Uterus (tissue), 3 donors: ENCODE measurements at regions not wholly inside any gene's neighbourhood (a gene's known extent, or its start where the extent isn't known, plus 50 kb on each side); places are given as distances from the start of the nearest gene placed in this dataset.

Experiments
- DNase-seq, 2 donors: peaks; one replicate each; pipeline ENCODE4 v3.0.0-alpha.2; 2019 to 2020
- H3K27ac ChIP-seq, 2 donors: fragments of 200-600 bp; sonication (generic); 1 replicate in 1 of 2; 2 replicates in 1 of 2; pipeline ENCODE4 v1.5.1; 2016 to 2018
- H3K27me3 ChIP-seq, 2 donors: fragments of 200-600 bp; sonication (generic); one replicate each; pipeline ENCODE4 v1.5.1; 2018 to 2019; ENCODE audit warnings: control low read depth in 1 of 2
- H3K36me3 ChIP-seq, 2 donors: fragments of 200-600 bp; sonication (generic); one replicate each; pipeline ENCODE4 v1.5.1; 2019; ENCODE audit warnings: control low read depth in 1 of 2
- H3K4me1 ChIP-seq, 2 donors: fragments of 200-600 bp; sonication (generic); one replicate each; pipeline ENCODE4 v1.5.1; 2018 to 2019; ENCODE audit warnings: control low read depth in 1 of 2
- H3K4me3 ChIP-seq, 2 donors: fragments of 200-600 bp; sonication (generic); 1 replicate in 1 of 2; 2 replicates in 1 of 2; pipeline ENCODE4 v1.5.1; 2018 to 2019; ENCODE audit warnings: mild to moderate bottlenecking in 1 of 2
- H3K9me3 ChIP-seq, 2 donors: fragments of 200-600 bp; sonication (generic); one replicate each; pipeline ENCODE4 v1.5.1; 2019; ENCODE audit warnings: control low read depth in 1 of 2
- CTCF ChIP-seq, 4 experiments: fragments of 200-600 bp in 2 of 4; fragments of 450-650 bp in 2 of 4; sonication (generic) in 2 of 4; IDR thresholded peaks; one replicate each; pipeline ENCODE4 v1.5.1; 2016 to 2019; ENCODE audit warnings: antibody characterized with exemption in 4 of 4, mild to moderate bottlenecking in 2 of 4, moderate library complexity in 1 of 4
- POLR2A ChIP-seq, 2 donors: fragments of 450-650 bp; IDR thresholded peaks; one replicate each; pipeline ENCODE4 v1.6.1; 2016; ENCODE audit warnings: antibody characterized with exemption in 2 of 2, mild to moderate bottlenecking in 1 of 2, moderate library complexity in 1 of 2
- intact Hi-C: fragments of 100-400 bp; cut with DNase I; formaldehyde crosslinking; loops from one replicate; pipeline ENCODE4 v1.15.1; 2023; ENCODE audit warnings: low total_unique reads
- donor health status: DM: yes; HTN: yes; CAD: no.

DNA sequence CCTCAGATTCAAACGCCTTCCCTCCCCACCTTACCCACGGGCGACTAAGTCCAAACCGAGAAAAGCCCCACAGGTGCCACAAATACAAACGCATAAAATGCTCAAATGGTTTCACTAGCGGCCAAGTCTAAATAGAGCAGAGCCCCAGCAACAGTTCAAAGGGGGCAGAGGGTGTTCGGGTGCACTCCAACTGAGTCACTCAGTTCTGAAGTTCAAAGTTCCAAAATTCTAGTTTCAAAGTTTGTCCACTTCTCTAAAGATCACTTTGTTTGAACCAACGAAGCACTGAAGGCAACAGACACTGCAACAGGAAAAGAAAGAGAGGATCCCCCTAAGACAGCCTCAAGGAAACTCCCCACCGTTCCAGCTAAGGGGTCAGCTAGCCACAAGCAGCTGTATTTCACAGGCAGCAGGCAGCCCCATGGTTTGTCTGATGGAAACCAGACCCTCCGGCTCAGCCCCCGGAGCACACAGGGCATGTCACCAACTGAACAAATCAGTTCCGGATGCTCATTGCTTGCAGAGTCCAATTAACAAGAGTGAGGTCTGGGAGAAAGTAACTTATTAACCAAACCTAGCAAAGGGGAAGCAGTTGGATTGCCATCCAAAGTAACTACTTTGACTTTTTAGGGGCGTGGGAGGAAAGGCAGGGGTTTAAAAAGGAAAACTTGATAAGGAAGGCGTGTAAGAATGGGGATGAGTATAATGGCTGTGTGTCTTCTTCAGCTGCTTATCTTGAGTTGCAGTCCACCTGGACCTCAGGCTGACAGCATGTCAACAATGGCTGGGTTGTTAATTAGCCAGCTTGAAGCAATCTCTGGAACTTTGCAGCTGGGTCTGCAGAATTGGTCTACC lies 1423.9 kb upstream of the PRMT6 start:
- Histone ChIP-seq H3K27me3 (no peaks in the 10 kb centered on the region), H3K4me3 (no peak overlapping the region), H3K36me3 (no peaks in the 10 kb centered on the region), H3K27ac (no peak overlapping the region), H3K4me1 (no peaks in the 10 kb centered on the region), H3K9me3 (no peaks in the 10 kb centered on the region)
- intact Hi-C loops, result no loop called here
- TF ChIP-seq CTCF (IDR thresholded peaks at IDR 0.05) (no peak), POLR2A (IDR thresholded peaks at IDR 0.05) (no peak)
- no peak for DNase-seq

- intact Hi-C loops, result no loop called here
- no peaks in the 10 kb centered on the region for H3K9me3 ChIP-seq
- no peaks in the 10 kb centered on the region for H3K4me1 ChIP-seq
- no peak overlapping the region for H3K27ac ChIP-seq
- H3K27me3 ChIP-seq, result no peaks in the 10 kb centered on the region
- H3K4me3 ChIP-seq, result no peak overlapping the region
- TF ChIP-seq CTCF (IDR thresholded peaks at IDR 0.05), result no peak
- TF ChIP-seq POLR2A (IDR thresholded peaks at IDR 0.05), result no peak
- no peak for DNase-seq
- no peaks in the 10 kb centered on the region for H3K36me3 ChIP-seq
Measured at GRCh38 chr1:105636052-105636451, 1420.4 kb upstream of the PRMT6 start.

GRCh38 chr1:105641407-105641806 lies 1415.1 kb upstream of the PRMT6 start:
- H3K27ac ChIP-seq, result no peak overlapping the region
- H3K27me3 ChIP-seq, result no peaks in the 10 kb centered on the region
- H3K9me3 ChIP-seq, result no peaks in the 10 kb centered on the region
- TF ChIP-seq CTCF (IDR thresholded peaks at IDR 0.05) (no peak), POLR2A (IDR thresholded peaks at IDR 0.05) (no peak)
- no peaks in the 10 kb centered on the region for H3K4me1 ChIP-seq
- no peak overlapping the region for H3K4me3 ChIP-seq
- no peak for DNase-seq
- H3K36me3 ChIP-seq, result no peaks in the 10 kb centered on the region
- intact Hi-C loops, result no loop called here

- Histone ChIP-seq H3K27me3 (no peaks in the 10 kb centered on the region), H3K9me3 (no peaks in the 10 kb centered on the region), H3K36me3 (no peaks in the 10 kb centered on the region), H3K4me1 (no peaks in the 10 kb centered on the region), H3K4me3 (no peak overlapping the region), H3K27ac (no peak overlapping the region)
- TF ChIP-seq POLR2A (IDR thresholded peaks at IDR 0.05), result no peak
- no peak for TF ChIP-seq CTCF (IDR thresholded peaks at IDR 0.05)
- DNase-seq, result no peak
- intact Hi-C loops, result no loop called here
Measured at GRCh38 chr1:105652109-105652508, 1404.4 kb upstream of the PRMT6 start.

DNA sequence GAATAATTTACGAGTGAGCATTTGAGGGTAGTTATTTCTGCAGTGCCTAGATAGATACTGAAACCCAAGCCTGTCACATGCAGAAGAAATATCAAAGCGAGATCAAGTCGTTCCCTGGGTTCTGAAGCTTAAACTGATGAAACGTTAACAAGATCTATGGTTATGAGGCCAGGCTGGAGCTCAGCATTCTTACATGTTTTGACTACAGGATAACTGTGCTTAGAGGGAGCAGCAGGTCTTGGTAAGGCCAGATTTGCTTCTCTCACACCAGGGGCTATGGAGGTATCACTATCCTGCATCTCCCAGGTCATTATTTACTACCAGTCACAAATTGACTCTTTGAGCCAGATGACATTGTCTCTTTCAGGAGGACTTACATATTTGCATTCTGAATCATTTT lies 1401.4 kb upstream of the PRMT6 start:
- intact Hi-C loops, result no loop called here
- no peaks in the 10 kb centered on the region for H3K36me3 ChIP-seq

More for the DNA sequence above, 1401.4 kb upstream of the PRMT6 start:
- no peak overlapping the region for H3K27ac ChIP-seq
- DNase-seq, result no peak
- no peaks in the 10 kb centered on the region for H3K27me3 ChIP-seq
- H3K4me3 ChIP-seq, result no peak overlapping the region
- H3K4me1 ChIP-seq, result no peaks in the 10 kb centered on the region
- H3K9me3 ChIP-seq, result no peaks in the 10 kb centered on the region
- TF ChIP-seq CTCF (IDR thresholded peaks at IDR 0.05) (no peak), POLR2A (IDR thresholded peaks at IDR 0.05) (no peak)
